Fibroblast of the aortic adventitia (primary cell): ENCODE measurements at regions not wholly inside any gene's neighbourhood (a gene's known extent, or its start where the extent isn't known, plus 50 kb on each side); places are given as distances from the start of the nearest gene placed in this dataset.
A peak's percentile ranks its signal among the peaks of the same experiment; 100 is the strongest.
"Not testable (repeated sequence)": the region's sequence is repeated elsewhere in the genome, so short reads cannot be mapped to it uniquely, and the experiment has no call there.

Source experiments
- DNase-seq: peaks from one replicate; pipeline ENCODE4 v3.0.0-alpha.2; 2010; ENCODE audit warnings: low read depth
- H3K4me3 ChIP-seq: 2 replicates; pipeline ENCODE4 v1.5.1; 2011; ENCODE audit warnings: low read depth, mild to moderate bottlenecking, control low read depth, low read length, moderate library complexity
- CTCF ChIP-seq: IDR thresholded peaks from 2 replicates; pipeline ENCODE4 v1.5.1; 2011; ENCODE audit warnings: mild to moderate bottlenecking, low read length, control low read depth, inconsistent platforms; ENCODE audit not compliant: insufficient read depth

DNA sequence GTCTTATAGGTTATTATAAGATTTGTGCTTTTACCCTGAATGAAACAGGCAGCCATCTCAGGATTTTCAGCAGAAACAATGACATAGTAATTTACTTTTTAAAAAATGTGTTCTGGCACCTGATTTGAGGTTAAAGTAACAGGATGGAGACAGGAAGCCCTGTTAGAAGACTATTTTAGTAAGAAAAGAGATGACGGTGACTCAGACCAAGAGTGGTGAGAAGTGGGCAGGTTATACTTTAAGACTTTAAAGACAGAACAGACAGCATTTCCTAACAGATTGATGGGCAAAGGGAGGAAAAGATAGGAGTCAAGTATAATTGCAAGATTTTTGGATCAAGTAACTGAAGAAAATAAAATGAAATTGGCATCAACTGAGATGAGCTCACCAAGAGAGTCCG is 436.8 kb upstream of the NR5A2 start:
- H3K4me3 ChIP-seq: no peak overlapping the region
- no peak for DNase-seq
- no peak for TF ChIP-seq CTCF

DNA sequence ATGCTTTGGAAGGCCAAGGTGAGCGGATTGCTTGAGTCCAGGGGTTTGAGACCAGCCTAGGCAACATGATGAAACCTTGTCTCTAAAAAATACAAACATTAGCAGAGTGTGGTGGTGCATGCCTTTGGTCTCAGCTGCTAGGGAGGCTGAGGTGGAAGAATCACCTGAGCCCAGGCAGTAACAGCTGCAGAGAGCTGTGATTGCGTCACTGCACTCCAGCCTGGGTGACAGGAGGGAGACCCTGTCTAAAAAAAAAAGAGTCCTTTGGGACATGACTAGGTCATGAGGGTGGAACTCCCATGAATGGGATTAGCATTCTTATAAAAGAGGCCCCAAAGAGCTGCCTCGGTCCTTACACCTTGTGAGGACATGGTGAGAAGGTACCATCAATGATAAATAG is 436.0 kb upstream of the NR5A2 start:
- DNase-seq: no peak
- no peak for TF ChIP-seq CTCF
- no peak overlapping the region for H3K4me3 ChIP-seq

GRCh38 chr1:199593475-199593874 is 434.0 kb upstream of the NR5A2 start:
- no peak overlapping the region for H3K4me3 ChIP-seq
- DNase-seq: no peak
- no peak for TF ChIP-seq CTCF

- not testable (repeated sequence) for DNase-seq, H3K4me3 ChIP-seq
These were observed 431.1 kb upstream of the NR5A2 start for GRCh38 chr1:199596448-199596847.

GRCh38 chr1:199597152-199597551 is 430.4 kb upstream of the NR5A2 start:
- H3K4me3 ChIP-seq: no peak overlapping the region
- no peak for TF ChIP-seq CTCF
- no peak for DNase-seq

DNA sequence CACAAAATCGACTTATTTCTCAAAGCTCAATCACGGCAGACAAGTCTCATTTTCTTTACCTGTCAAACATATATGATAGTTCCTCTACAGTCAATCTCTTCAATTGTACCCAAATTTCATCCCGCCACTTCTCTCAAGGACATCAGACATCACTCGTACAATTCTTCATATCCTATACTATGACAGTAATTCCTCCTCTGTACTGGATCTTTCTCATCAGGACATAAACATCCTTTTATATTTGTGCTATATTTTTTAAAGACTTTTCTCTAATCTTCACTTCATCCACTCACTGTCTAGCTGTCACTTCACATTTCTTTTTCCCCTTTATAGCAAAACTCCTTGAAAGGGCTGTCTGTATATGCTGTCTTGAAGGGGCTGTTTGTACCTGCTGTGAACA is 419.1 kb upstream of the NR5A2 start:
- no peak for TF ChIP-seq CTCF
- DNase-seq: no peak
- H3K4me3 ChIP-seq: no peak overlapping the region

GRCh38 chr1:199612976-199613774 is 414.3 kb upstream of the NR5A2 start:
- DNase-seq: peak; percentile 25
- H3K4me3 ChIP-seq: no peak overlapping the region

More at GRCh38 chr1:199612976-199613774, 414.3 kb upstream of the NR5A2 start:
- no peak for TF ChIP-seq CTCF
